ENCODE measurements at regions not wholly inside any gene's neighbourhood (a gene's known extent, or its start where the extent isn't known, plus 50 kb on each side); places are given as distances from the start of the nearest gene placed in this dataset.
"Not testable (repeated sequence)": the region's sequence is repeated elsewhere in the genome, so short reads cannot be mapped to it uniquely, and the experiment has no call there.

GRCh38 chr16:79882340-79883005, 281.9 kb upstream of the MAF start:
- DNase-seq: no peak

- DNase-seq: not testable (repeated sequence)
Observed at GRCh38 chr16:79881107-79881506, 280.6 kb upstream of the MAF start.

GRCh38 chr16:79876332-79876730, 275.8 kb upstream of the MAF start:
- no peak for DNase-seq

GRCh38 chr16:79874391-79874790, 273.9 kb upstream of the MAF start:
- no peak for DNase-seq

GRCh38 chr16:79873825-79874224, 273.3 kb upstream of the MAF start:
- no peak for DNase-seq

GRCh38 chr16:79871906-79872305, 271.4 kb upstream of the MAF start:
- DNase-seq: no peak

- DNase-seq: no peak
Observed at GRCh38 chr16:79870016-79870886, 269.7 kb upstream of the MAF start.

- DNase-seq: no peak
Observed at GRCh38 chr16:79869304-79870015, 268.9 kb upstream of the MAF start.

GRCh38 chr16:79868841-79869240, 268.3 kb upstream of the MAF start:
- no peak for DNase-seq

GRCh38 chr16:79867425-79867997, 267.0 kb upstream of the MAF start:
- DNase-seq: no peak

GRCh38 chr16:79865918-79866317, 265.4 kb upstream of the MAF start:
- DNase-seq: no peak

GRCh38 chr16:79864781-79865391, 264.3 kb upstream of the MAF start:
- DNase-seq: no peak

- no peak for DNase-seq
Observed at GRCh38 chr16:79864032-79864780, 263.7 kb upstream of the MAF start.

- DNase-seq: no peak
Observed at GRCh38 chr16:79863128-79864031, 262.8 kb upstream of the MAF start.

- no peak for DNase-seq
Observed at GRCh38 chr16:79862601-79863000, 262.1 kb upstream of the MAF start.

- no peak for DNase-seq
Observed at GRCh38 chr16:79856581-79856980, 256.0 kb upstream of the MAF start.

- no peak for DNase-seq
Observed at GRCh38 chr16:79850348-79850747, 249.8 kb upstream of the MAF start.

GRCh38 chr16:79849119-79849518, 248.6 kb upstream of the MAF start:
- DNase-seq: no peak

GRCh38 chr16:79848719-79849118, 248.2 kb upstream of the MAF start:
- DNase-seq: no peak

- DNase-seq: no peak
Observed at GRCh38 chr16:79847569-79847968, 247.0 kb upstream of the MAF start.

- DNase-seq: no peak
Observed at GRCh38 chr16:79847101-79847500, 246.6 kb upstream of the MAF start.

Data from Kasumi-1 (cell line).